NCI-H1436 treated with DMSO at 0.1 percent for 48 hours (cell line): ENCODE measurements at regions not wholly inside any gene's neighbourhood (a gene's known extent, or its start where the extent isn't known, plus 50 kb on each side); places are given as distances from the start of the nearest gene placed in this dataset.
"Not testable (repeated sequence)": the region's sequence is repeated elsewhere in the genome, so short reads cannot be mapped to it uniquely, and the experiment has no call there.

Experiments used
- DNase-seq: peaks from one replicate; lab custom pipeline; 2025; lab: John Stamatoyannopoulos, UW

DNA sequence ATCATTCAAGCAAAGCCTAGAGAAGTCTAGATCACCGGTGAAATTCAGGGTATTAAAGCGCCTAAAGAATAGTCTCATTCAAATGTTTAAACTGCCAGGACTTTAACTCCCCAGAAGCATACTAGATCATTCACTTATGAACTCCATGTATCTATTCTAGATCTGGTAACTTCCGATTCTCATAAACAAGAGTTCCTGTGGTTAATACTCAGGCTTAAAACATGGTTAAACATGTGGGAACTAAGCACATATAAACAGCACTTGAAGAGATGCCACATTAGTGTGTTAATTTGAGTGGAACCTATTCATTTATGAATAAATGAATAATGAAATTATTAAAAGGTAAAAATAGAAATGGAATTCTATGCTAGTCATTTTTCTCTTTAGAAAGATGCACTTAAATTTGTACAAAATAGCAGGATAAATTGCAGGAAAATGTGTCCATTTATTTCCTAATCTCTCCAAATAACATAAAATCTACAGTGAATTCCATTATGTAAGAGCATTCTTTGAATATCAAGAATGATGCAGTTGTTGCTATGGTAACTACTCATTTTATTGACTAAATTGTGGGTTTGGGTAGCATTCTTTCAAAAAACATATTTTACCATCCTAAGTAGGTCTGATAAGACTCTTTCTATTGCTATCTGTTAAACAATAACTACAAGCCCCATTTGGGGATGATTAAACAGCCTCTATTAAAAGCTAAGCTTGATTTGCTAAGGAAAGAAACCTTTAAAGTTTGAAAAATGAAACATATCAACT, 147.6 kb upstream of the TMEM168 start:
- no peak for DNase-seq

DNA sequence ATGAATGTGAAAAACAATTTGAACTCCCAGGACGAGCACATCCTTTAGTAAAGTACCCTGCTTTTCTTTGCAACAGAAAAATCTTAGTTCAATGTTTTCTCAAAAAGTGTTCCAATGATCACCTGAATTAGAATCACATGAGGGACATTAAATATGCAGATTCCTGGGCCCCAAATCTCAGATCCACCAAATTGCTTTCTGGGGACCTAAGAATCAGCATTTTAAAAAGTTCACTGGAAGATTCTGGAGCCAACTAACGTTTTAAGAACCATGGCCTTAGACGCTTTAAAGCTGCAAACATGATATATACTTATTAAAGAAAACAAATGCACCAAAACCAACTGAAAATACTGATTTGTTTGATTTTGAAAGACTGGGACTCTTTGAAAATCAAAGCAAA, 143.4 kb upstream of the TMEM168 start:
- no peak for DNase-seq

DNA sequence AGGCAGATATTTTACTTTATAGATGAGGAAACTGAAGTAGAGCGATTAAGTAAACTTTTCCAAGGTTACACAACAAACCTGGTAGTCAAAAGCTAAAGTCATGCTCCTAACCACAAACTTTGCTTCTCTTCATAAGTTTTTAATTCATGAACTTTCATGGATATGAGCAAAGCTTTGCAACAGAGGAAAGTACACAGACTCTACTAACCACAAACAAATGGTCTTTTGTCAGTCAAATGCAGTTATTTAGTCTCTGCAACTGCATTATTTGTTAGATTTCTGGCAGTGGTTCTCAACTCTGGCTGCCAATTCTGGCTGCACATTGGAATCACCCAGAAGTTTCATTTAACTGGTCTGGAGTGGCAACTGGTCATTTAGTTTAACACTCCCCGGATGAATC, 140.6 kb upstream of the TMEM168 start:
- DNase-seq = no peak

DNA sequence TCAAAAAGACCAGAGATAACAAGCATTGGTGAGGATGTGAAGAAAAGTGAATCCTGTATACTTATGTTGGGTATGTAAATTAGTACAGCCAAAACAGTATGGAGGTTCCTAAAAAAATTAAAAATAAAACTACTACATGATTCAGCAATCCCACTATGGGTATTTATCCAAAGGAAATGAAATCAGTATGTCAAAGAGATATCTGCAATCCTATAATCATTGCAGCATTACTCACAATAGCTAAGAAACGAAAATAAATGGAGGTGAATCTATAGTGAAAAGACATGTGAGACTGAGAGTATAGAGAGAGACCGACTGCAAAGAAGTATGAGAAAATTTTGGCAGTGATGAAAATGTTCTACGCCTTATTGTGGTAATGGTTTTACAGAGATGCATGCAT, 139.2 kb upstream of the TMEM168 start:
- no peak for DNase-seq

DNA sequence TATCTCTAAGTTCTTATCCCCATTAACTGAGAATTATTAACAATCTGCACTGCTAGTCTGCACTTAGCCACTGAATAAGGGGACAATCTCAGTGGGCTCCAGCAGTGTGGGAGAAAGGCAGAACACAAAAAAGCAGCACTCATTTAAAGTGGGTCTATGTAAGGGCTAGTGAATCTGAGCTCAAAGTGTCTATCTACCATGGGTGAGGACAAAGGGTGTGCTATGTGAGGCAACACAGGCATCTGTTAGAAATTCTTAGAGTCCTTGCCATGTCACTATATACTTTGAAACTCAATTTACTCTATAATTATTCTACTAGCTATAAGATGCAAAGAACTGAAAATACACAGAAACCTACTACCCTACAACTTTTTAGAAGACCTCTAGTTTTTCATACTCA, 135.8 kb upstream of the TMEM168 start:
- no peak for DNase-seq

DNA sequence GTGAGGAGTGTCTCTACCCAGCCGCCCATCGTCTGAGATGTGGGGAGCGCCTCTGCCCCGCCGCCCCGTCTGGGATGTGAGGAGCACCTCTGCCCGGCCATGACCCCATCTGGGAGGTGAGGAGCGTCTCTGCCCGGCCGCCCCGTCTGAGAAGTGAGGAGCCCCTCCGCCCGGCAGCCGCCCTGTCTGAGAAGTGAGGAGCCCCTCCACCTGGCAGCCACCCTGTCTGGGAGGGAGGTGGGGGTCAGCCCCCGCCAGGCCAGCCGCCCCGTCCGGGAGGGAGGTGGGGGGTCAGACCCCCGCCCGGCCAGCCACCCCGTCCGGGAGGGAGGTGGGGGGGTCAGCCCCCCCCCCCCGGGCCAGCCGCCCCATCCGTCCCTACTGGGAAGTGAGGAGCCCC, 132.4 kb upstream of the TMEM168 start:
- DNase-seq = not testable (repeated sequence)

DNA sequence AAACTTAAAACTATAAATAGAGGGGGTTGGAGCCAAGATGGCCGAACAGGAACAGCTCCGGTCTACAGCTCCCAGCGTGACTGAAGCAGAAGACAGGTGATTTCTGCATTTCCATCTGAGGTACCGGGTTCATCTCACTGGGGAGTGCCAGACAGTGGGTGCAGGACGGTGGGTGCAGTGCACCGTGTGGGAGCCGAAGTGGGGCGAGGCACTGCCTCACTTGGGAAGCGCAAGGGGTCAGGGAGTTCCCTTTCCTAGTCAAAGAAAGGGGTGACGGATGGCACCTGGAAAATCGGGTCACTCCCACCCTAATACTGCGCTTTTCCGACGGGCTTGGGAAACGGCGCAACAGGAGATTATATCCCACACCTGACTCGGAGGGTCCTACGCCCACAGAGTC, 126.2 kb upstream of the TMEM168 start:
- not testable (repeated sequence) for DNase-seq

DNA sequence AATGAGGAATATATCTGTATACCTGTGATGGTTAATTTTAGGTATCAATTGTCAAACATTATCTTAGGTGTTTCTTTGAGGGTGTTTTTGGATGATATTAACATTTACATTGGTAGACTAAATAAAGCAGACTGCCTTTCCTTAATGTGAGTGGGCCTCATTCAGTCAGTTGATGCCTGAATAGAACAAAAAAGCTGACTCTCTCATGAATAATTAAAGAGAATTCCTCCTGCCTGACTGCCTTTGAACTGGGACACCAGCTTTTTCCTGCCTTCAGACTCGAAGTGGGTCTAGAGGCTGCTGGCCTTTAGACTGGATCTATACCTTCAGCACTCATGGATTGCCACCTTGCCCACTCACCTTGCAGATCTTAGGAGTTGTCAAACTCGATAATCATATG, 117.9 kb upstream of the TMEM168 start:
- DNase-seq = no peak

DNA sequence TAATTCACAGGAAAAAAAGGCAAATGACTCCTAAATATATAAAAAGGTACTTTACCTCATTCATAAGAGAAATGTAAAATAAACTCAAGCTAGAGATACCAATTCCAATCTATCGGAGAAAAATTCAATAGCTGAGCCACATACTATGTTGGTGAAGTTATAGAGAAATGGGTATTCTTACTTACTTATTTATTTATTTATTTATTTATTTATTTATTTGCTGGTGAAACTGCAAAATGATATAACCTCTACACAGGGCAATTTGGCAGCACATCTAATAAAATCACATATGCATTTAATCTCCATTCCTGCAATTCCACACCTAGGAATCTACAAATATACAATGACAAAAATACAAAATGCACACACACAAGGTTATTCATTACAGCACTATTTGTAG, 117.5 kb upstream of the TMEM168 start:
- DNase-seq = no peak

DNA sequence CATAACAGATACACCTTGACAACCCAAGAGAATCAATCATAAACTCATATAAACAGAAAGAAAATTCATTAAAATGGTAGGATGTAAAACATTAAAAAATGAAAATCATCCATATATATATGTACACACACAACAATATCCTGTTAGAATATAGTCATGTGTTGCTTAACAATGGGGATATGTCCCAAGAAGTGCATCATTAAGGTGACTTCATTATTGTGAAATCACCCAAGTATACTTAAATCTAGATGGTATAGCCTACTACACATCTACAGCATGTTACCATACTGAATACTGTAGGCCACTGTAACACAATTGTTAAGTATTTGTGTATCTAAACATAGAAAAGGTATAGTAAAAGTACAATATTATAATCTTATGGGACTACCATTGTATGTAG, 115.8 kb upstream of the TMEM168 start:
- no peak for DNase-seq

DNA sequence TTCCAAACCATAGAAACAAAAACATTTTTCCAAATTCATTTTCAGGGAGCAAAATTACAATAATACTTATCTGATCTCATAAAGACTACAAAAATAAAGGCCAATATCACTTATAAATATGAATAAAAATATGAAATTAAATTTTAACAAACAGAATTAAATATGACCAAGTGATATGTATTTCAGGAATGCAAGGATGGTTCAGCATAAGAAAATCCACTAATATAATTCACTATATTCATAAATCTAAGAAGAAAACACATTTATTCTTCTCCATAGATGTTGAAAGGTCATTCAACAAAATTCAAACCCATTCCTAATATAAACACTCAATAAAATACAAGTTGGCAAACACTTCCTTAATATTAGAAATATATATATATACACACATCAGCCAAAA, 115.2 kb upstream of the TMEM168 start:
- no peak for DNase-seq

DNA sequence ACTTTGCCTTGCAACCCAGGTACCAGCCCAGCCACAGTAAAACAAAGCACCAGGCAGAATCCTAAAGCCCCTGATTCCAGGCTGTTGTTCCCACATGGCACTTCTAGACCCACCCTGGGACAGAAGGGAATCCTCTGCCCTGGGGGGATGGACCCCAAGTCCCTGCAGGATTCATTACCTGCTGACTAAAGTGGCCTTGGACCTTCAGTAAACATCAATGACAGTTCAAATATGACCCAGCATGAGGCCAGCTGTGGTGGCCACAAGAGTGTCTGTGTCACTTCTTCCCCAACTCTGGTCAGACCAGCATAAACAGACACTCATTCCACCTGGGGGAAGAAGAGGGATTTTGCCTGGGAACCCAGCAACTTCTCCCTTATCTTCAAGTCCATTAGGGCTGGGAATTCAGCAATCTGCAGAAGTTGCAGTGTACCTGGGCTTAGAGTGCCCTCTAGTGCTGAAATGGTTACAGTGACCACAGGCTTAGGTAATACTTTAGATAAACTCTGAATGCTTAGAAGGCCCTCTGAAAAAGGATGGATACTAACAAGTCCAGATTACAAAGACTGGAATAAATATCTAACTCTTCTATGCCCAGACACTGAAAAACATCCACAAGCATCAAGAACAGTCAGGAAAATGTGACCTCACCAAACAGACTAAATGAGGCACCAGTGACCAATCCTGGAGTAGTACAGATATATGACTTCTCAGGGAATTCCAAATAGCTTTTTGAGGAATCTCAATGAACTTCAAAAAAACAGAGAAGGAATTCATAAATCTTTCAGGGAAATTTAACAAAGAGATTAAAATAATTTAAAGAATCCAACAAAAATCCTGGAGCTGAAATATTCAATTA, 108.5 kb upstream of the TMEM168 start:
- DNase-seq = no peak

DNA sequence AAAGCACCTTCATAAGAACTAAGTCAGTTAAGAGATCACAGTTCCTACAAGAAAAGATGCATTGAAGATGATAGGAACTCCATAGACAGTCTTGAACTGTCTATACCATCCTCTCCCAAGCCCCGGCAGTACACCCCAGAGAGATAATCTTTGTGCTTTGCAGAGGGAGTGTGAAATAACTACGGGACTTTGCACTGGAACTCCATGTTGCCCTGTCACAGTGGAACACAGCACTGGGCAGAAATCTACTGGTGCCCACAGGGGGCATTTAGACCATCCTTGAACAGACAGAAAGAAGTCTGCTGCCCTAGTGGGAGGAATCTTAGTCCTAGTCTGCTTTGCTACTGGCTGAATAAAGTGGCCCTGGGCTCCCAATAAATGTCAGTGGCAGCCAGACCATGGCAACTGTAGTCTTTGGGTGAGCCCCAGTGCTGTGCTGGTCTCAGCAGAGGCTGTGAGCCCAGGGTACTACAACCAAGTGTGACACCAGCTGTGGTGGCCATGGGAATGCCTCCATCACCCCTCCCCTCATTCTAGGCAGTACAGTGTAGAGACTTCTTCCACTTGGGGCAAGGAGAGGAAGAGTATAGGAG, 107.7 kb upstream of the TMEM168 start:
- no peak for DNase-seq

DNA sequence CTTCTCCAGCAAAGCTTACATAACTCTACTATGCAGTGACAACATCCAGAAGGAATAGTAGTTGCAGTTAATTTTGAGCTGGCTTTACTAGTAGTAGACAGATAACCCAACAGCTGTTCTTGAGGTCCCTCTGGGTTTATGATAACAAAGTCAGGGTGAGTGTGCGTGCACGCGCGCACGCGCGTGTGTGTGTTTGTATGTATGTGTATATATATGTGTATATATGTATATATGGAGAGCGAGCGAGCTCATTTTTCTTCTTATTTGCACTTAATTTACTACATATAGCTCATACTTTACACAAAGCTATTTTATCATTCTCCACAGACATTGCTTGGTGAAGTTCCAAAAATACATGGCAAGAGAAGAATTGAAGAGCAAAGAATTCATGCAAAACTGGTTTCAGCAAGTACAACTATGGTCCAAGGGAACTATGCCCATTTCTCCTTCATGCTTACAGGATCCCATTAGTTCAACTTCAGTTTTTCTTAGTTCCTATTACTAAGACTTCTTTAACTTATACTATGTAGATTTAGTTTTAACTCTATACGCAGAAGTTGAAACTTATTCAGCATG, 105.9 kb upstream of the TMEM168 start:
- no peak for DNase-seq

DNA sequence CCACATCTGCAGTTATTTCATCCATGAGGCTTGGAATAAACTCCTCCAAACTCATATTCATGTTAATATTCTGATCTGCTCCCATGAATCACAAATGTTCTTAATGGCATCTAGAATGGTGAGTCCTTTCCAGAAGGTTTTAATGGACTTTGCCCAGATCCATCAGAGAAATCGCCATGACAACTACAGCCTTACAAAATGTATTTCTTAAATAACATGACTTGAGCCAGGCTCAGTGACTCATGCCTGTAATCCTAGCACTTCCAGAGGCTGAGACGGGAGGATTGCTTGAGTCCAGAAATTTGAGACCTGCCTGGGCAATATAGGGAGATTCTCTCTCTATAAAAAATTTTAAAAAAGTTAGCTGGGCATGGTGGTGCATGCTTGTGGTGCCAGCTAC, 102.1 kb upstream of the TMEM168 start:
- no peak for DNase-seq

DNA sequence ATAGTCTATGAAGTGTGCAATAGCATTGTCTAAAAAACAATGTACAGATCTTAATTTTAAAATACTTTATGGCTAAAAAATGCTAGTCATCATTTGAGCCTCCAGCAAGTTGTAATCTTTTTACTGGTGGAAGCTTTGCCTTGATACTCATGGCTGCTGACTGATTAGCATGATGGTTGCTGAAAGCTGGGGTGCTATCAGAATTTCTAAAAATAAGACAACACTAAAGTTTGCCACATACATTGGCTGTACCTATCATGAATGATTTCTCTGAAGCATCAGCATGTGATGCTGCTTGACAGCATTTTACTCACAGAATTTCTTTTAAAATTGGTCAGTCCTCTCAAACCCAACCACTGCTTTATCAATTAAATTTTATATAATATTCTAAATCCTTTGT, 101.5 kb upstream of the TMEM168 start:
- DNase-seq = no peak

DNA sequence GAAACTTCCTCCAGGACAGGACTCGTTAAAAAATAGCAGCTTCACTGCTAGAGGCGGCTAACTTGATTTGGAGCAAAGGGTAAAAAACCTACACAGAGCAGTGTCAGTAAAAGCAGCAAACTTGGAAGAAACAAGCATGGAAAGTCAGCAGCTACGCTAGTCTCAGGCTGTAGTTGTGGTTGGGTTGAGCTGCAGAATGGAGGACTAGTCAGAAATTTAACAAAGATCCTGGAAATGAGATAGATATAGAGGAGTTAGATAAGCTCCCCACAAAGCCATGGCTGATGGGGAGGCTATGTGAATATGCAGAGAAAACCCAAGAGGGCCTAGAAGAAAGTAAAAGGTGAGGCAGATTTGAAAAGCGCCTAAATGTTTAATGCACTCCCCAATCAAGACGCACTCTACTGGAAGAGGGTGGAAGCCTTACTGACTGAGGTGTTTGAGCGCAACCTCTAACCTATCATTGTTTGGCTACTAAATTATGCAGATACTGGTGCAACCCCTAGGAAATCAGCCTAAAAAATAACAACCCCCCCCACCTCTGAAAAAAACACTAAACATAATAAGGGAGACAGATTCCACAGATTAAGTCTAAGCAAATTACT, 99.7 kb upstream of the TMEM168 start:
- no peak for DNase-seq

DNA sequence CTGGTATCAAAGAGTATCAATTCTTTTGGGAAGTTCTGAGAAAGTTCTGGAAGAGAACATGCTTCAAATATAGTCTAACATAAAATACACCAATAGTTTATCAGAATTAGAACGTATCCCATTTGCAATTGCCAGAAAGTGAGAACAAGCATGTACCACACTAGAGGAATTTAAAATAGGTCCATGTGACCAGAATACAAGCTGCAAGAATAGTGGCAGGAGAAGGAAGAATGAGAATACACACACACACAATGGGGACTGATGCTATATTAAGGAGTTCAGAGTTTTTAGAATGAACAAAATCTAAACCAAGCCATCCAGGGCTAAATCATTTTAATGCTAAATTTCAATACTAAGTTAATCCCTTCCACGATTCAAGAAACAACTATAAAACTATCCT, 99.1 kb upstream of the TMEM168 start:
- no peak for DNase-seq

DNA sequence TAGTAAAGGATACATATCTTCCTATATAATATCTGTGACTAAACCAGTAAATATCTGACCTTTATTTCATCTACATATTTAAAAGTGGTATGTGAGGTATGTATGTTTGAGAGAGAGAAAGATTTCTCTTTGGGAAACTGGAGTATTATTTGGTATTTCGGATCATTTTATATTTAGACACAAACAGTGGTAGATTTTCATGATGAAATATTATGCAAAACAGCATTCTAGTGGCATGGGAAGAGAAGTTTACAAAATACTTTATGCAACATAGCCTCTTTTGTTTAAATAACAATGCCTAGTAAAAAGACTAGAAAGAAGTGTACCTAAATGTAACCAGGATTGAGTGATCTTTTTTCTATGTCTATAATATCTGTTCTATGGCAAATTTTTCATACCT, 98.6 kb upstream of the TMEM168 start:
- no peak for DNase-seq

DNA sequence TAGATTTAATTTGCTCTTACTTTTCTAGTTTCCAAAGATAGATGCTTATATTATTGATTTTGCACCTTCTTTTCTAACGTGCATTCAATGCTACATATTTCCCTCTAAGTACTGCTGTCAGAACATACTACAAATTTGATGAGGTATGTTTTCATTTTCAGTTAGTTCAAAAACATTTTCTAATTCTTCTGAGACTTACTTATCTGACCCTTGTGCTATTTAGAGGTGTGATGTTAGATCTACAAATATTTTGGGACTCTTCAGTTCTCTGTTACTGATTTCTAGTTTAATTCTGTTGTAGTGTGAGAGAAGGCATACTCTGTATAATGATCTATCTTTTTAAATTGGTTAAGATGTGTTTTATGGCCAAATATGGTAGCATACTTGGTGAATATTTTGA, 97.8 kb upstream of the TMEM168 start:
- no peak for DNase-seq

DNA sequence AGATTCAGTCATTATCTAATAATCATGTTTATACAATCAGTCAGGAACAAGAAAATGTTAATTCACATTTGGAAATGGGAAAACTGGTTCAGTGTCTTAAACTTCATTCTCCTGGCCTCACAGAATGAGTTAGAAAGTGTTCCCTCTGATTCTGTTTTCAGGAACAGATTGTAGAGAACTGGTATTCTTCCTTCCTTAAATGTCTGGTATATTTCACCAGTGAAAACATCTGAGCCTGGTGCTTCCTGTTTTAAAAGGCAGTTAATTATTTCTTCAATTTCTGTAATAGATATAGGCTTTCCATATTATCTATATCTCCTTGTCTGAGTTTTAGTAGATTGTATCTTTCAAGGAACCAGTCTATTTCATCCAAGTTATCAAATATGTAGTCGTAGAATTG, 97.1 kb upstream of the TMEM168 start:
- no peak for DNase-seq

DNA sequence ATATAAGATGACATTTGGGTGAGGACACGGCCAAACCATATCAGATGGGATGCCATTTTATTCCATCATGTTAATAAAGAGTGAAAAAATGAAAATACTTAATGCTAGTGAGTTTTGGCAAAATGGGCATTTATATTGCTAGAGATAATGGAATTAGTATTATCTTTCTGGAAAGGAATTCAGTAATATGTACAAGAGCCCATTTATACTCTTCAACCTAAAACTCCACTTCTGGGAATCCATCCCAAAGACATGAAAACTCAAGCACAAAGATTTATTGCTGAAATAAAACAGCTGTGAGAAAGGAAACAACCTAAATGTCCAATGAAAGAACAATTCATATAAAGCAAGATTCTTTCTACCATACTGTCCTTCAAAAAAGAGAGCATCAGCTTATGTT, 96.0 kb upstream of the TMEM168 start:
- DNase-seq = no peak
